ENCODE measurements at regions not wholly inside any gene's neighbourhood (a gene's known extent, or its start where the extent isn't known, plus 50 kb on each side); places are given as distances from the start of the nearest gene placed in this dataset.

DNA sequence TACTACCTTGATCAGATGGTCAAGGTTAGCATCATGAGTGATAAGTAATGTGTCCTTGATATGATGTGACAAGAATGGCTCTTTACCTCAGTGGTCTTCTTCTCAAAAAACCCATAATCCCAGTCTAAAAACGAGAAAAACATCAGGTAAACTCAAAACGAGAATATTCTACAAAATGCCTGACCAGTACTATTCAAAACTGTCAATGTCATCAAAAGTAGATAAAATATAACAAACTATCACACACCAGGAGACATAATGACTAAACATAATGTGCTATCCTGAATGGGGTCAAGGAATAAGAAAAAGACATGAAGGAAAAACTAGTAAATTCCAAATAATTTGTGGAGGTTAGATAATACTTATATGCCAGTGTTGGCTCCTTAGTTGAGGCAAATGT, 85.2 kb upstream of the PDHA2 start:
- TF ChIP-seq EZH2 (IDR thresholded peaks at IDR 0.05; ENCODE audit: low read depth, unreplicated experiment) (no peak), NANOG (IDR thresholded peaks at IDR 0.05; ENCODE audit: borderline replicate concordance) (no peak), ZNF331 (CRISPR knock-in tag; IDR thresholded peaks at IDR 0.05; ENCODE audit: low read depth) (no peak), CREB1 (CRISPR knock-in tag; IDR thresholded peaks at IDR 0.05; ENCODE audit: low read depth) (no peak), ZNF462 (CRISPR knock-in tag; IDR thresholded peaks at IDR 0.05) (no peak), POLR2AphosphoS5 (IDR thresholded peaks at IDR 0.05; ENCODE audit: low read depth) (no peak), ZNF114 (CRISPR knock-in tag; IDR thresholded peaks at IDR 0.05) (no peak), ETS1 (IDR thresholded peaks at IDR 0.05) (no peak), JUNB (IDR thresholded peaks at IDR 0.05; ENCODE audit: unreplicated experiment) (no peak), STAT1 (IDR thresholded peaks at IDR 0.05; ENCODE audit: unreplicated experiment) (no peak), EZH2phosphoT487 (IDR thresholded peaks at IDR 0.05; ENCODE audit: unreplicated experiment) (no peak)
- TF ChIP-seq, protein P1, sequence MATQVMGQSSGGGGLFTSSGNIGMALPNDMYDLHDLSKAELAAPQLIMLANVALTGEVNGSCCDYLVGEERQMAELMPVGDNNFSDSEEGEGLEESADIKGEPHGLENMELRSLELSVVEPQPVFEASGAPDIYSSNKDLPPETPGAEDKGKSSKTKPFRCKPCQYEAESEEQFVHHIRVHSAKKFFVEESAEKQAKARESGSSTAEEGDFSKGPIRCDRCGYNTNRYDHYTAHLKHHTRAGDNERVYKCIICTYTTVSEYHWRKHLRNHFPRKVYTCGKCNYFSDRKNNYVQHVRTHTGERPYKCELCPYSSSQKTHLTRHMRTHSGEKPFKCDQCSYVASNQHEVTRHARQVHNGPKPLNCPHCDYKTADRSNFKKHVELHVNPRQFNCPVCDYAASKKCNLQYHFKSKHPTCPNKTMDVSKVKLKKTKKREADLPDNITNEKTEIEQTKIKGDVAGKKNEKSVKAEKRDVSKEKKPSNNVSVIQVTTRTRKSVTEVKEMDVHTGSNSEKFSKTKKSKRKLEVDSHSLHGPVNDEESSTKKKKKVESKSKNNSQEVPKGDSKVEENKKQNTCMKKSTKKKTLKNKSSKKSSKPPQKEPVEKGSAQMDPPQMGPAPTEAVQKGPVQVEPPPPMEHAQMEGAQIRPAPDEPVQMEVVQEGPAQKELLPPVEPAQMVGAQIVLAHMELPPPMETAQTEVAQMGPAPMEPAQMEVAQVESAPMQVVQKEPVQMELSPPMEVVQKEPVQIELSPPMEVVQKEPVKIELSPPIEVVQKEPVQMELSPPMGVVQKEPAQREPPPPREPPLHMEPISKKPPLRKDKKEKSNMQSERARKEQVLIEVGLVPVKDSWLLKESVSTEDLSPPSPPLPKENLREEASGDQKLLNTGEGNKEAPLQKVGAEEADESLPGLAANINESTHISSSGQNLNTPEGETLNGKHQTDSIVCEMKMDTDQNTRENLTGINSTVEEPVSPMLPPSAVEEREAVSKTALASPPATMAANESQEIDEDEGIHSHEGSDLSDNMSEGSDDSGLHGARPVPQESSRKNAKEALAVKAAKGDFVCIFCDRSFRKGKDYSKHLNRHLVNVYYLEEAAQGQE (IDR thresholded peaks at IDR 0.05; ENCODE audit: unreplicated experiment) = no peak
- TF ChIP-seq, protein P2, sequence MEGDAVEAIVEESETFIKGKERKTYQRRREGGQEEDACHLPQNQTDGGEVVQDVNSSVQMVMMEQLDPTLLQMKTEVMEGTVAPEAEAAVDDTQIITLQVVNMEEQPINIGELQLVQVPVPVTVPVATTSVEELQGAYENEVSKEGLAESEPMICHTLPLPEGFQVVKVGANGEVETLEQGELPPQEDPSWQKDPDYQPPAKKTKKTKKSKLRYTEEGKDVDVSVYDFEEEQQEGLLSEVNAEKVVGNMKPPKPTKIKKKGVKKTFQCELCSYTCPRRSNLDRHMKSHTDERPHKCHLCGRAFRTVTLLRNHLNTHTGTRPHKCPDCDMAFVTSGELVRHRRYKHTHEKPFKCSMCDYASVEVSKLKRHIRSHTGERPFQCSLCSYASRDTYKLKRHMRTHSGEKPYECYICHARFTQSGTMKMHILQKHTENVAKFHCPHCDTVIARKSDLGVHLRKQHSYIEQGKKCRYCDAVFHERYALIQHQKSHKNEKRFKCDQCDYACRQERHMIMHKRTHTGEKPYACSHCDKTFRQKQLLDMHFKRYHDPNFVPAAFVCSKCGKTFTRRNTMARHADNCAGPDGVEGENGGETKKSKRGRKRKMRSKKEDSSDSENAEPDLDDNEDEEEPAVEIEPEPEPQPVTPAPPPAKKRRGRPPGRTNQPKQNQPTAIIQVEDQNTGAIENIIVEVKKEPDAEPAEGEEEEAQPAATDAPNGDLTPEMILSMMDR (conservative IDR thresholded peaks at IDR 0.05; ENCODE audit: low read depth in 2 of 2) = no peak
- Mint-ChIP-seq H3K4me3 (no peak overlapping the region), H3K27ac (no peak overlapping the region), H3K4me1 (peaks cover 23% of the 10 kb centered on the region), H3K27me3 (ENCODE audit: insufficient read depth, low read depth, poor library complexity) (peaks cover 4% of the 10 kb centered on the region), H3K9me3 (no peaks in the 10 kb centered on the region), H3K36me3 (ENCODE audit: low read depth) (peaks cover 6% of the 10 kb centered on the region; the same call in 2 of the 3 replicates)
- Histone ChIP-seq H4K20me1 (replicated peaks; ENCODE audit: insufficient read depth) (no peaks in the 10 kb centered on the region), H3F3A (replicated peaks; ENCODE audit: low read depth) (no peaks in the 10 kb centered on the region), H2AFZ (no peak overlapping the region), H3K27me3 (ENCODE audit: insufficient read depth) (no peaks in the 10 kb centered on the region), H3K27ac (ENCODE audit: low read depth) (no peak overlapping the region), H3K4me1 (ENCODE audit: insufficient read depth) (peaks cover 29% of the 10 kb centered on the region), H3K4me2 (no peak overlapping the region), H3K79me2 (replicated peaks; ENCODE audit: insufficient read depth) (no peaks in the 10 kb centered on the region), H3K9me2 (ENCODE audit: insufficient read depth) (no peaks in the 10 kb centered on the region; the same call in 1 of the 2 replicates), H3K4me3 (no peak overlapping the region), H3K36me3 (ENCODE audit: insufficient read depth) (no peaks in the 10 kb centered on the region)
- ATAC-seq (no peak), DNase-seq (ENCODE audit: low spot score) (no peak)
